ENCODE measurements at regions not wholly inside any gene's neighbourhood (a gene's known extent, or its start where the extent isn't known, plus 50 kb on each side); places are given as distances from the start of the nearest gene placed in this dataset.
"Not testable (repeated sequence)": the region's sequence is repeated elsewhere in the genome, so short reads cannot be mapped to it uniquely, and the experiment has no call there.

- no peaks in the 10 kb centered on the region for H3F3A ChIP-seq (ENCODE audit: insufficient read depth, low read length)
- H3K4me3 ChIP-seq (ENCODE audit: low read depth, low read length, poor library complexity, severe bottlenecking): no peak overlapping the region
- no peak overlapping the region for H3K27ac ChIP-seq (ENCODE audit: low read depth, low read length, poor library complexity, severe bottlenecking)
- H2AFZ ChIP-seq (ENCODE audit: low read length): no peak overlapping the region
- no peaks in the 10 kb centered on the region for H3K79me2 ChIP-seq (ENCODE audit: insufficient read depth, low read length)
- H3K9me3 ChIP-seq (ENCODE audit: low read length): no peaks in the 10 kb centered on the region
- H3K9me2 ChIP-seq (ENCODE audit: low read depth, low read length): no peaks in the 10 kb centered on the region
- H3K9ac ChIP-seq (ENCODE audit: low read length): no peak overlapping the region
- TF ChIP-seq CTCF (IDR thresholded peaks at IDR 0.05; ENCODE audit: low read length): no peak
- no peak for TF ChIP-seq EZH2 (IDR thresholded peaks at IDR 0.05; ENCODE audit: borderline replicate concordance, low read length)
- no peak overlapping the region for H3K4me2 ChIP-seq (ENCODE audit: low read length)
- no peaks in the 10 kb centered on the region for H3K27me3 ChIP-seq (ENCODE audit: insufficient read depth, low read length)
- no peaks in the 10 kb centered on the region for H3K4me1 ChIP-seq (ENCODE audit: insufficient read depth, low read length, severe bottlenecking)
- no peaks in the 10 kb centered on the region for H4K20me1 ChIP-seq (ENCODE audit: insufficient read depth, low read length)
- H3K36me3 ChIP-seq (ENCODE audit: insufficient read depth, low read length): no peaks in the 10 kb centered on the region
Observed at GRCh38 chr11:16526947-16527346, 170.6 kb upstream of the SOX6 start.

- not testable (repeated sequence) for H3F3A ChIP-seq (ENCODE audit: insufficient read depth, low read length); H3K4me2 ChIP-seq (ENCODE audit: low read length)
Observed at GRCh38 chr11:16520713-16521112, 164.4 kb upstream of the SOX6 start.

GRCh38 chr11:16512899-16513241 lies 156.5 kb upstream of the SOX6 start:
- Histone ChIP-seq H4K20me1 (ENCODE audit: insufficient read depth, low read length) (no peaks in the 10 kb centered on the region), H3K4me1 (ENCODE audit: insufficient read depth, low read length, severe bottlenecking) (no peaks in the 10 kb centered on the region), H3K4me2 (ENCODE audit: low read length) (no peak overlapping the region), H3K36me3 (ENCODE audit: insufficient read depth, low read length) (no peaks in the 10 kb centered on the region), H3K27ac (ENCODE audit: low read depth, low read length, poor library complexity, severe bottlenecking) (no peak overlapping the region), H3K9me3 (ENCODE audit: low read length) (no peaks in the 10 kb centered on the region), H3K27me3 (ENCODE audit: insufficient read depth, low read length) (no peaks in the 10 kb centered on the region), H3F3A (ENCODE audit: insufficient read depth, low read length) (no peaks in the 10 kb centered on the region), H2AFZ (ENCODE audit: low read length) (no peak overlapping the region), H3K79me2 (ENCODE audit: insufficient read depth, low read length) (no peaks in the 10 kb centered on the region), H3K9me2 (ENCODE audit: low read depth, low read length) (no peaks in the 10 kb centered on the region), H3K4me3 (ENCODE audit: low read depth, low read length, poor library complexity, severe bottlenecking) (no peak overlapping the region), H3K9ac (ENCODE audit: low read length) (no peak overlapping the region)
- TF ChIP-seq CTCF (IDR thresholded peaks at IDR 0.05; ENCODE audit: low read length): no peak
- no peak for TF ChIP-seq EZH2 (IDR thresholded peaks at IDR 0.05; ENCODE audit: borderline replicate concordance, low read length)

More at GRCh38 chr11:16520713-16521112, 164.4 kb upstream of the SOX6 start:
- not testable (repeated sequence) for H3K79me2 ChIP-seq (ENCODE audit: insufficient read depth, low read length); H3K27ac ChIP-seq (ENCODE audit: low read depth, low read length, poor library complexity, severe bottlenecking); H3K27me3 ChIP-seq (ENCODE audit: insufficient read depth, low read length); H3K36me3 ChIP-seq (ENCODE audit: insufficient read depth, low read length); H2AFZ ChIP-seq (ENCODE audit: low read length); H3K4me1 ChIP-seq (ENCODE audit: insufficient read depth, low read length, severe bottlenecking); H3K9me2 ChIP-seq (ENCODE audit: low read depth, low read length); H4K20me1 ChIP-seq (ENCODE audit: insufficient read depth, low read length); H3K4me3 ChIP-seq (ENCODE audit: low read depth, low read length, poor library complexity, severe bottlenecking); H3K9ac ChIP-seq (ENCODE audit: low read length); H3K9me3 ChIP-seq (ENCODE audit: low read length)

GRCh38 chr11:16512198-16512898 lies 156.0 kb upstream of the SOX6 start:
- H3K9ac ChIP-seq (ENCODE audit: low read length): no peak overlapping the region
- no peaks in the 10 kb centered on the region for H3K27me3 ChIP-seq (ENCODE audit: insufficient read depth, low read length)
- no peaks in the 10 kb centered on the region for H3K36me3 ChIP-seq (ENCODE audit: insufficient read depth, low read length)
- H3K79me2 ChIP-seq (ENCODE audit: insufficient read depth, low read length): no peaks in the 10 kb centered on the region
- H3K4me2 ChIP-seq (ENCODE audit: low read length): no peak overlapping the region
- no peaks in the 10 kb centered on the region for H4K20me1 ChIP-seq (ENCODE audit: insufficient read depth, low read length)
- no peaks in the 10 kb centered on the region for H3F3A ChIP-seq (ENCODE audit: insufficient read depth, low read length)
- no peaks in the 10 kb centered on the region for H3K4me1 ChIP-seq (ENCODE audit: insufficient read depth, low read length, severe bottlenecking)
- H3K9me3 ChIP-seq (ENCODE audit: low read length): no peaks in the 10 kb centered on the region
- TF ChIP-seq CTCF (IDR thresholded peaks at IDR 0.05; ENCODE audit: low read length) (no peak), EZH2 (IDR thresholded peaks at IDR 0.05; ENCODE audit: borderline replicate concordance, low read length) (no peak)
- H2AFZ ChIP-seq (ENCODE audit: low read length): no peak overlapping the region
- no peak overlapping the region for H3K27ac ChIP-seq (ENCODE audit: low read depth, low read length, poor library complexity, severe bottlenecking)
- H3K9me2 ChIP-seq (ENCODE audit: low read depth, low read length): no peaks in the 10 kb centered on the region
- H3K4me3 ChIP-seq (ENCODE audit: low read depth, low read length, poor library complexity, severe bottlenecking): no peak overlapping the region

Data from OCI-LY1 (cell line).